Heart right ventricle (tissue), 16 donors: ENCODE measurements at regions not wholly inside any gene's neighbourhood (a gene's known extent, or its start where the extent isn't known, plus 50 kb on each side); places are given as distances from the start of the nearest gene placed in this dataset.

Source experiments
- ATAC-seq, 8 donors: fragments of 200-7000 bp; cut with Tn5 transposase; one replicate each; pipeline ENCODE4 v1.9.1; 2020; ENCODE audit warnings: mild to moderate bottlenecking in 8 of 8, moderate library complexity in 8 of 8, moderate number of reproducible peaks in 1 of 8
- DNase-seq, 2 donors: peaks; one replicate each; pipeline ENCODE4 v3.0.0-alpha.2; 2020
- H3K27ac ChIP-seq, 10 donors: fragments of 200-600 bp; sonication (generic) in 2 of 10; one replicate each; pipeline versions ENCODE4 v1.5.0 to v1.8.0; 2020 to 2022; ENCODE audit warnings: mild to moderate bottlenecking in 3 of 10
- H3K27me3 ChIP-seq, 7 donors: fragments of 200-600 bp; one replicate each; pipeline ENCODE4 v1.8.0; 2021 to 2022; ENCODE audit warnings: mild to moderate bottlenecking in 2 of 7
- H3K36me3 ChIP-seq, 9 donors: fragments of 200-600 bp; sonication (generic) in 1 of 9; one replicate each; pipeline versions ENCODE4 v1.5.0 to v1.8.0; 2020 to 2022; ENCODE audit warnings: mild to moderate bottlenecking in 2 of 9
- H3K4me1 ChIP-seq, 9 donors: fragments of 200-600 bp; sonication (generic) in 1 of 9; one replicate each; pipeline versions ENCODE4 v1.5.0 to v1.8.0; 2020 to 2022; ENCODE audit warnings: mild to moderate bottlenecking in 4 of 9
- H3K4me3 ChIP-seq, 10 donors: fragments of 200-600 bp; sonication (generic) in 2 of 10; one replicate each; pipeline versions ENCODE4 v1.5.0 to v1.8.0; 2020 to 2022; ENCODE audit warnings: mild to moderate bottlenecking in 7 of 10, moderate library complexity in 2 of 10
- H3K9me3 ChIP-seq, 11 donors: fragments of 200-600 bp in 10 of 11; sonication (generic) in 2 of 11; one replicate each; pipeline versions ENCODE4 v1.5.0 to v1.8.0; 2013 to 2022; ENCODE audit warnings: mild to moderate bottlenecking in 2 of 11, control low read depth in 1 of 11, moderate library complexity in 1 of 11
- WGBS, 2 donors: extraction: QIAGEN DNeasy Blood & Tissue Kit; methylation state at CpG; one replicate each; pipeline ENCODE4 v1.1.7; 2013; ENCODE audit warnings: inconsistent platforms in 1 of 2; 5-methylcytosine and 5-hydroxymethylcytosine counted together
- intact Hi-C, 10 donors: fragments of 100-400 bp; cut with DNase I; formaldehyde crosslinking; loops; one replicate each; pipeline versions ENCODE4 v1.11.1 to v1.14.2; 2022
- TF ChIP-seq, protein P1 (sequence below), 9 donors: fragments of 200-600 bp; sonication (generic) in 2 of 9; IDR thresholded peaks; one replicate each; pipeline versions ENCODE4 v1.5.0 to v1.8.0; 2021 to 2022; ENCODE audit warnings: antibody characterized with exemption in 9 of 9, mild to moderate bottlenecking in 5 of 9, moderate library complexity in 1 of 9
- donor health status: Arrhythmogenic right ventricular cardiomyopathy.
- donor health status: ischemic (EF 13 %, LVEDD 7.1; RV severe dilation, severe dysfunction).
- donor health status: healthy with polysubstance abuse.
- donor health status: DM: no; HTN: yes; CAD: no.
- donor health status: DM: no; HTN: no; CAD: no.
- donor health status: ischemic (EF 25% LVEDD 6.9; RV normal size, moderate dysfunction).
- donor health status: ischemic (EF 25% LVEDD 5.7; RV mildly dilated, moderate dysfunction).
- donor health status: healthy.
- donor health status: DM: yes; HTN: yes; CAD: no.
- donor health status: Ischemic cardiomyopathy.
- donor health status: ischemic (EF 35%, LVEDD 5.7; RV mildly dilated, moderate dysfunction).
- donor health status: nonischemic (EF 11% LVEDD 7.7; RV severe dilation, severe dysfunction).
- donor health status: DM: yes; HTN: yes; CAD: no.
- donor health status: PGD.
- donor health status: ischemic (EF 29% LVEDD 5.4; RV normal size, mild dysfunction).
- donor health status: nonischemic (EF 23%, LVEDD 6.1; RV moderate dilation, normal function).

DNA sequence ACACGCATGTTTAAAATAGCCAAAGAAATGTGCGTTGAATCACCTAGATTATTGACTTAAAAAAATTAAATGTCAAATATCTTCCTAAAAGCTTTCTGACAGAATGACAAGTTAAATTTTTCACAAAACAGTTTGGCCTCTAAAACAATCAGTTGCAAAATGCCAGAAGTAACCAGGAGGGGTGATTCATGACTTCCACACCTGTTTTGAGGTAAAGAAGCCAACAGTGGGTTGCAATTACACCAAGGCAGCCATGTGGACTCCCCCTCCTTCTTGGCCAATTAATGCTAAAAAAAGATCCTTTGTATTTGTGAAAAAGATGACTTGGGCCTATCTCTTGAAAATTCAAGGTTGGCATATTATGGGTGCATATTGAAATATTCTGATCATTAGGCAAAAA, 424.8 kb downstream of the CBLN4 start:
- H3K27me3 ChIP-seq, result no peaks in the 10 kb centered on the region
- intact Hi-C loops, result no loop called here
- H3K4me1 ChIP-seq, result no peaks in the 10 kb centered on the region
- ATAC-seq (no peak), DNase-seq (no peak)
- TF ChIP-seq, protein P1, sequence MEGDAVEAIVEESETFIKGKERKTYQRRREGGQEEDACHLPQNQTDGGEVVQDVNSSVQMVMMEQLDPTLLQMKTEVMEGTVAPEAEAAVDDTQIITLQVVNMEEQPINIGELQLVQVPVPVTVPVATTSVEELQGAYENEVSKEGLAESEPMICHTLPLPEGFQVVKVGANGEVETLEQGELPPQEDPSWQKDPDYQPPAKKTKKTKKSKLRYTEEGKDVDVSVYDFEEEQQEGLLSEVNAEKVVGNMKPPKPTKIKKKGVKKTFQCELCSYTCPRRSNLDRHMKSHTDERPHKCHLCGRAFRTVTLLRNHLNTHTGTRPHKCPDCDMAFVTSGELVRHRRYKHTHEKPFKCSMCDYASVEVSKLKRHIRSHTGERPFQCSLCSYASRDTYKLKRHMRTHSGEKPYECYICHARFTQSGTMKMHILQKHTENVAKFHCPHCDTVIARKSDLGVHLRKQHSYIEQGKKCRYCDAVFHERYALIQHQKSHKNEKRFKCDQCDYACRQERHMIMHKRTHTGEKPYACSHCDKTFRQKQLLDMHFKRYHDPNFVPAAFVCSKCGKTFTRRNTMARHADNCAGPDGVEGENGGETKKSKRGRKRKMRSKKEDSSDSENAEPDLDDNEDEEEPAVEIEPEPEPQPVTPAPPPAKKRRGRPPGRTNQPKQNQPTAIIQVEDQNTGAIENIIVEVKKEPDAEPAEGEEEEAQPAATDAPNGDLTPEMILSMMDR (IDR thresholded peaks at IDR 0.05), result no peak
- peaks cover 0 to 4% (median 0%) of the 10 kb centered on the region in 11 donors for H3K9me3 ChIP-seq
- no peak overlapping the region for H3K4me3 ChIP-seq
- H3K36me3 ChIP-seq, result no peaks in the 10 kb centered on the region
- H3K27ac ChIP-seq, result no peak overlapping the region
- 67 to 92% methylated on average over 2 of the region's 2 CpGs for WGBS, 2 donors

DNA sequence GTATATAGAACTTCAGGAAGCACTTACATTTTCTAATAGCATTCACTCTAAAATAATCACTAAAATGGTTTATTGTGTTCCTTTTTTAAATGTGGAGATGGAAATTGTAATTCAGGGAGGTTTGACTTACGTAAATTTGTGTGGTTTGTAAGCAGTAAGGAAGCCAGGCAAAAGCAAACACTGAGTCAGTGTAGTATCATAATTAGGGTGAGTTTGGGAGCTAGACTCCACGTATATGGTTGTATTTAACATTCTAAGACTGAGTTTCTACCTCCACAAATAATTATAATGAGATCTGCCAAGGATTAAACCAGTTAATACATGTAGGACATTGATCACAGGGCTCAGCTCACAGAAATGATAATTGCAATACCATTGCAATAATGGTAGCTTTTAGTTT, 425.5 kb downstream of the CBLN4 start:
- intact Hi-C loops, result no loop called here
- Histone ChIP-seq H3K4me1 (no peaks in the 10 kb centered on the region), H3K36me3 (no peaks in the 10 kb centered on the region), H3K9me3 (peaks cover 0 to 4% (median 0%) of the 10 kb centered on the region in 11 donors), H3K27me3 (no peaks in the 10 kb centered on the region), H3K4me3 (no peak overlapping the region), H3K27ac (no peak overlapping the region)
- DNase-seq (no peak), ATAC-seq (no peak)
- TF ChIP-seq, protein P1 (IDR thresholded peaks at IDR 0.05), result no peak
- 55 to 65% methylated on average over 2 of the region's 2 CpGs for WGBS, 2 donors

DNA sequence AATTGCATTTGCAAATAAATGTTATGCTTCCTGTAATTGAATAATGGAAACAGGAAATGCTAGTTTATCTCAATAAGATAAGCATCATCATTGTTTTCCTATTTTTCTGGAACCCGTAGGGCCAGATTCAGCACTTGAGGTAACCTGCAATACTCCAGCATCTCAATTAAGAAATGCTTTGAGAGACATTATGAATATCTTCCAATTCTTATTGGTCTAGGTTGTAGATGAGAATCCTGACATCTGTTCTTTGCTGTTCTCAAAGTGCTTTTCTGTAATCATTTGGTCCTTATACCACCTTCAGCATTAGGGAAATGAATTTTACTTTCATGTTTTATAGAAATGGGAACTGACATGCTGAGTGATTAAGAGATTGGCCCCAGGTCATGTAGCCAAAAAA, 428.3 kb downstream of the CBLN4 start:
- TF ChIP-seq, protein P1 (IDR thresholded peaks at IDR 0.05), result no peak
- Histone ChIP-seq H3K9me3 (no peaks in the 10 kb centered on the region), H3K27ac (no peak overlapping the region), H3K27me3 (no peaks in the 10 kb centered on the region), H3K4me3 (no peak overlapping the region), H3K4me1 (no peaks in the 10 kb centered on the region), H3K36me3 (no peaks in the 10 kb centered on the region)
- intact Hi-C loops, result no loop called here
- ATAC-seq (no peak), DNase-seq (no peak)
- 38 to 62% methylated on average over 1 of the region's 1 CpG for WGBS, 2 donors

DNA sequence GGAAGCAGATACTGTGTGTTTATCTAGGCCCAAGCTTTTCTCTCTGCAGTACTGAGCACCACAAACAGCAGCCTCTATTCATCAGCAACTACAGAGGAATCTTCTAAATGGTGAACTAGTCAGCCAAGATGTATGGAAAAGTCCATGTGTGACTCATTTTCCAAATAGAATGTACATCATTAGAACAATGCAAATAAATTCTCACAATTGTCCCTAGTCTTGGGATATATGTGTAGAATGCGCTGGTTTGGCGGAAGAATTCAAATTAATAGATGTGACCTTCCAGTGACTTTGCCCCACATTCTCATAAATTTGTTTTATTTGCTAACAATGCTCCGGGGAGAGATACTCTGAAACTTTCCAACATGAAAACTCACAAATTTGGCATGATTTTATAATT, 436.2 kb downstream of the CBLN4 start:
- TF ChIP-seq, protein P1 (IDR thresholded peaks at IDR 0.05), result no peak
- no peak overlapping the region for H3K4me3 ChIP-seq
- no peaks in the 10 kb centered on the region for H3K27me3 ChIP-seq
- intact Hi-C loops, result no loop called here
- H3K36me3 ChIP-seq, result no peaks in the 10 kb centered on the region
- DNase-seq (no peak), ATAC-seq (no peak)
- H3K9me3 ChIP-seq, result no peaks in the 10 kb centered on the region
- no peak overlapping the region for H3K27ac ChIP-seq
- WGBS, 2 donors, result 71 to 73% methylated on average over 3 of the region's 3 CpGs
- no peaks in the 10 kb centered on the region for H3K4me1 ChIP-seq

DNA sequence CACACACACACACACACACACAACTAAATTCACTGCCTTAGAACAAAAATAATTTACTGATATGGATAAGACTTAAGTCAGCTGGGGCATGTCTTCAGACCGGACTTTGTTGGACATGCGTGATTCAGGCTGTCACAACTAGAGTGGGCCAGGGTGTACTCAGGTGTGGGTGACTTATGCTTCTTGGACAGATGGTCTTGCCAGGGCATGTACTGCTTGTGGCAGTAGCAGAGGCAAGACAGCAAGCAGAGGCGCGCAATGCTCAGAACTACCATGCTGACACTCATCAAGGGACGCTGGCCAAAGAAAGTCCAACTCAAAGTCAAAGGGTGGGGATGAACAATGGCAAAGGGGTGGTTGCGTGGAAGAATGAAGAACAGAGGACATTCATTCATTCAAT, 437.5 kb downstream of the CBLN4 start:
- 85 to 89% methylated on average over 6 of the region's 6 CpGs for WGBS, 2 donors
- ATAC-seq, result no peak
- no peak for DNase-seq

More for the DNA sequence above, 437.5 kb downstream of the CBLN4 start:
- no peak overlapping the region for H3K4me3 ChIP-seq
- H3K27ac ChIP-seq, result no peak overlapping the region
- no peaks in the 10 kb centered on the region for H3K4me1 ChIP-seq
- TF ChIP-seq, protein P1 (IDR thresholded peaks at IDR 0.05), result no peak
- no peaks in the 10 kb centered on the region for H3K36me3 ChIP-seq
- intact Hi-C loops, result no loop called here
- no peaks in the 10 kb centered on the region for H3K9me3 ChIP-seq
- H3K27me3 ChIP-seq, result no peaks in the 10 kb centered on the region
